AG09319 (cell line): ENCODE measurements at regions not wholly inside any gene's neighbourhood (a gene's known extent, or its start where the extent isn't known, plus 50 kb on each side); places are given as distances from the start of the nearest gene placed in this dataset.

ENCODE experiments used
- DNase-seq: peaks from one replicate; pipeline ENCODE4 v3.0.0-alpha.2; 2010; ENCODE audit warnings: low read depth; ENCODE audit errors: extremely low read depth
- CTCF ChIP-seq: IDR thresholded peaks from 2 replicates; pipeline ENCODE4 v1.5.1; 2011; ENCODE audit warnings: low read depth, mild to moderate bottlenecking, inconsistent platforms, low read length, moderate library complexity

- DNase-seq = no peak
- TF ChIP-seq CTCF = no peak
These were observed 154.5 kb downstream of the CRYBB2 start for GRCh38 chr22:25373961-25374360.

- no peak for TF ChIP-seq CTCF
These were observed 155.4 kb downstream of the CRYBB2 start for GRCh38 chr22:25374869-25375268.

GRCh38 chr22:25375683-25376082 lies 156.2 kb downstream of the CRYBB2 start:
- no peak for TF ChIP-seq CTCF
- DNase-seq = no peak

More at GRCh38 chr22:25374869-25375268, 155.4 kb downstream of the CRYBB2 start:
- DNase-seq = no peak

- no peak for TF ChIP-seq CTCF
These were observed 158.3 kb downstream of the CRYBB2 start for GRCh38 chr22:25377699-25378098.

GRCh38 chr22:25380122-25380747 lies 160.8 kb downstream of the CRYBB2 start:
- TF ChIP-seq CTCF = no peak
- DNase-seq = no peak

More at GRCh38 chr22:25377699-25378098, 158.3 kb downstream of the CRYBB2 start:
- no peak for DNase-seq

GRCh38 chr22:25382762-25383161 lies 163.3 kb downstream of the CRYBB2 start:
- peak; percentile 5 for TF ChIP-seq CTCF
- no peak for DNase-seq

- no peak for DNase-seq
- no peak for TF ChIP-seq CTCF
These were observed 163.9 kb downstream of the CRYBB2 start for GRCh38 chr22:25383278-25383820.
